PC-9 (cell line): ENCODE measurements at regions not wholly inside any gene's neighbourhood (a gene's known extent, or its start where the extent isn't known, plus 50 kb on each side); places are given as distances from the start of the nearest gene placed in this dataset.

Experiments used
- BruUV-seq: library from RNA; stranded (reverse); fragments of 400-500 nt; replicated peaks from 2 replicates; lab custom pipeline; 2021; lab: Mats Ljungman, UMichigan
- CTCF ChIA-PET: fragments of 300-600 bp; sonication (Branson Sonifier 250); formaldehyde crosslinking; loops from one replicate; lab custom pipeline; 2022; ENCODE audit warnings: antibody characterized with exemption; lab: Charles Lee
- POLR2A ChIA-PET: fragments of 300-600 bp; sonication (Branson Sonifier 250); formaldehyde crosslinking; loops from one replicate; lab custom pipeline; 2022; ENCODE audit warnings: antibody characterized with exemption; ENCODE audit not compliant: unreplicated experiment; lab: Charles Lee
- DNase-seq, 2 experiments: peaks; one replicate each; pipeline versions ENCODE4 v3.0.0 to v3.0.0-alpha.2; 2015 to 2022; ENCODE audit warnings: mixed read lengths in 1 of 2
- H2AFZ ChIP-seq: fragments of 200-600 bp; sonication (generic); 2 replicates; pipeline ENCODE4 v1.8.1; 2017; ENCODE audit warnings: antibody characterized with exemption
- H3F3A ChIP-seq: fragments of 200-600 bp; sonication (generic); 2 replicates; pipeline ENCODE4 v1.8.1; 2017; ENCODE audit warnings: antibody characterized with exemption, mild to moderate bottlenecking, low read depth; ENCODE audit not compliant: insufficient read depth
- H3K27ac ChIP-seq: fragments of 200-600 bp; sonication (generic); 2 replicates; pipeline ENCODE4 v1.6.1; 2016; ENCODE audit warnings: mixed run types
- H3K27me3 ChIP-seq: fragments of 200-600 bp; sonication (generic); 2 replicates; pipeline ENCODE4 v1.6.1; 2016; ENCODE audit warnings: low read depth, mixed run types; ENCODE audit not compliant: insufficient read depth
- H3K36me3 ChIP-seq: fragments of 200-600 bp; sonication (generic); 2 replicates; pipeline ENCODE4 v1.6.1; 2016; ENCODE audit warnings: low read depth, mixed run types
- H3K4me1 ChIP-seq: fragments of 200-600 bp; sonication (generic); replicated peaks from 2 replicates; pipeline ENCODE4 v1.6.1; 2016; ENCODE audit warnings: mixed run types; ENCODE audit not compliant: insufficient read depth
- H3K4me2 ChIP-seq: fragments of 200-600 bp; sonication (generic); 2 replicates; pipeline ENCODE4 v1.6.1; 2017; ENCODE audit warnings: mixed run types
- H3K4me3 ChIP-seq: fragments of 200-600 bp; sonication (generic); 2 replicates; pipeline ENCODE4 v1.6.1; 2016; ENCODE audit warnings: mixed run types
- H3K79me2 ChIP-seq: fragments of 200-600 bp; sonication (generic); 2 replicates; pipeline ENCODE4 v1.6.1; 2017; ENCODE audit warnings: low read depth, mixed run types
- H3K9me2 ChIP-seq: fragments of 200-600 bp; sonication (generic); 2 replicates; pipeline ENCODE4 v1.8.1; 2017; ENCODE audit warnings: mild to moderate bottlenecking; ENCODE audit not compliant: insufficient read depth
- H3K9me3 ChIP-seq: fragments of 200-600 bp; sonication (generic); 2 replicates; pipeline ENCODE4 v1.8.1; 2016; ENCODE audit warnings: low read depth; ENCODE audit not compliant: insufficient read depth
- H4K20me1 ChIP-seq: fragments of 200-600 bp; sonication (generic); 2 replicates; pipeline ENCODE4 v1.8.1; 2017; ENCODE audit not compliant: insufficient read depth
- CTCF ChIP-seq: fragments of 200-600 bp; sonication (generic); conservative IDR thresholded peaks from 2 replicates; pipeline ENCODE4 v1.6.1; 2017; ENCODE audit warnings: mixed run types, antibody characterized with exemption, mild to moderate bottlenecking, moderate library complexity
- EZH2 ChIP-seq: fragments of 200-600 bp; sonication (generic); IDR thresholded peaks from 2 replicates; pipeline ENCODE4 v1.8.0; 2017; ENCODE audit warnings: antibody characterized with exemption, low read depth
- intact Hi-C: fragments of 100-400 bp; cut with micrococcal nuclease; formaldehyde crosslinking; loops from one replicate; pipeline ENCODE4 v1.10.0; 2022; ENCODE audit not compliant: unreplicated experiment

GRCh38 chr7:156532016-156532602 is 108.5 kb upstream of the RNF32 start:
- no TSS peak for BruUV-seq
- Histone ChIP-seq H3K27me3 (peaks cover 90% of the 10 kb centered on the region), H3K4me1 (no peaks in the 10 kb centered on the region)

GRCh38 chr7:156529956-156530355 is 110.6 kb upstream of the RNF32 start:
- no peaks in the 10 kb centered on the region for H3F3A ChIP-seq
- intact Hi-C loops, result no loop called here
- H3K27me3 ChIP-seq, result peaks cover 92% of the 10 kb centered on the region
- no peak overlapping the region for H3K4me2 ChIP-seq
- H3K9me3 ChIP-seq, result no peaks in the 10 kb centered on the region
- CTCF ChIA-PET, result no interaction called here
- no peaks in the 10 kb centered on the region for H3K9me2 ChIP-seq
- H2AFZ ChIP-seq, result no peak overlapping the region
- no peaks in the 10 kb centered on the region for H3K79me2 ChIP-seq
- H3K27ac ChIP-seq, result no peak overlapping the region
- H4K20me1 ChIP-seq, result no peaks in the 10 kb centered on the region
- TF ChIP-seq EZH2 (no peak), CTCF (no peak)
- H3K4me1 ChIP-seq, result no peaks in the 10 kb centered on the region
- POLR2A ChIA-PET, result no interaction called here
- no peak for DNase-seq
- no TSS peak for BruUV-seq
- H3K4me3 ChIP-seq, result no peak overlapping the region
- H3K36me3 ChIP-seq, result no peaks in the 10 kb centered on the region

More at GRCh38 chr7:156532016-156532602, 108.5 kb upstream of the RNF32 start:
- no peaks in the 10 kb centered on the region for H4K20me1 ChIP-seq
- no peaks in the 10 kb centered on the region for H3F3A ChIP-seq
- no peak for DNase-seq
- H3K4me2 ChIP-seq, result no peak overlapping the region
- POLR2A ChIA-PET, result no interaction called here
- no peaks in the 10 kb centered on the region for H3K36me3 ChIP-seq
- H2AFZ ChIP-seq, result no peak overlapping the region
- H3K9me2 ChIP-seq, result no peaks in the 10 kb centered on the region
- no peak overlapping the region for H3K27ac ChIP-seq
- no peak overlapping the region for H3K4me3 ChIP-seq
- intact Hi-C loops, result no loop called here
- CTCF ChIA-PET, result no interaction called here
- H3K79me2 ChIP-seq, result no peaks in the 10 kb centered on the region
- TF ChIP-seq CTCF (no peak), EZH2 (no peak)
- H3K9me3 ChIP-seq, result no peaks in the 10 kb centered on the region

GRCh38 chr7:156527458-156527890 is 113.1 kb upstream of the RNF32 start:
- no peaks in the 10 kb centered on the region for H3K9me3 ChIP-seq
- no peaks in the 10 kb centered on the region for H3F3A ChIP-seq
- POLR2A ChIA-PET, result no interaction called here
- H3K27ac ChIP-seq, result no peak overlapping the region
- H3K4me3 ChIP-seq, result no peak overlapping the region
- no peaks in the 10 kb centered on the region for H3K4me1 ChIP-seq
- H3K79me2 ChIP-seq, result no peaks in the 10 kb centered on the region
- intact Hi-C loops, result no loop called here
- H3K36me3 ChIP-seq, result no peaks in the 10 kb centered on the region
- no peak for DNase-seq
- CTCF ChIA-PET, result no interaction called here
- no peak overlapping the region for H2AFZ ChIP-seq
- no peaks in the 10 kb centered on the region for H3K9me2 ChIP-seq
- H3K27me3 ChIP-seq, result peaks cover 92% of the 10 kb centered on the region
- H3K4me2 ChIP-seq, result no peak overlapping the region
- BruUV-seq, result no TSS peak
- TF ChIP-seq EZH2, result no peak
- H4K20me1 ChIP-seq, result no peaks in the 10 kb centered on the region
